SJCRH30 (cell line): ENCODE measurements at regions not wholly inside any gene's neighbourhood (a gene's known extent, or its start where the extent isn't known, plus 50 kb on each side); places are given as distances from the start of the nearest gene placed in this dataset.
"Not testable (repeated sequence)": the region's sequence is repeated elsewhere in the genome, so short reads cannot be mapped to it uniquely, and the experiment has no call there.

Source experiments
- DNase-seq, 2 experiments: peaks; one replicate each; pipeline ENCODE4 v3.0.0-alpha.2; 2015 to 2020
- H3K27ac ChIP-seq: fragments of 250-450 bp; sonication (Bioruptor Pico); 2 replicates; pipeline ENCODE4 v1.5.1; 2020; ENCODE audit warnings: mild to moderate bottlenecking, moderate library complexity
- H3K27me3 ChIP-seq: fragments of 250-450 bp; sonication (Bioruptor Pico); 2 replicates; pipeline ENCODE4 v1.5.1; 2020; ENCODE audit warnings: mild to moderate bottlenecking, moderate library complexity
- H3K36me3 ChIP-seq: fragments of 250-450 bp; sonication (Bioruptor Pico); 2 replicates; pipeline ENCODE4 v1.5.1; 2020; ENCODE audit warnings: mild to moderate bottlenecking, moderate library complexity
- H3K4me1 ChIP-seq: fragments of 250-450 bp; sonication (Bioruptor Pico); 2 replicates; pipeline ENCODE4 v1.5.1; 2020; ENCODE audit warnings: mild to moderate bottlenecking, moderate library complexity
- H3K4me3 ChIP-seq: fragments of 250-450 bp; sonication (Bioruptor Pico); 2 replicates; pipeline ENCODE4 v1.5.1; 2020; ENCODE audit warnings: mild to moderate bottlenecking, moderate library complexity
- H3K9me3 ChIP-seq: fragments of 250-450 bp; sonication (Bioruptor Pico); replicated peaks from 2 replicates; pipeline ENCODE4 v1.5.1; 2020; ENCODE audit warnings: mild to moderate bottlenecking, moderate library complexity

GRCh38 chr14:37787879-37788494 is 192.6 kb downstream of the TTC6 start:
- Histone ChIP-seq H3K4me3 (no peak overlapping the region), H3K36me3 (no peaks in the 10 kb centered on the region), H3K4me1 (no peaks in the 10 kb centered on the region), H3K27me3 (no peaks in the 10 kb centered on the region), H3K27ac (no peak overlapping the region), H3K9me3 (no peaks in the 10 kb centered on the region)
- no peak for DNase-seq

- DNase-seq, result no peak
- H3K27ac ChIP-seq, result no peak overlapping the region
- H3K36me3 ChIP-seq, result no peaks in the 10 kb centered on the region
- H3K4me3 ChIP-seq, result no peak overlapping the region
- no peaks in the 10 kb centered on the region for H3K4me1 ChIP-seq
- no peaks in the 10 kb centered on the region for H3K9me3 ChIP-seq
- H3K27me3 ChIP-seq, result no peaks in the 10 kb centered on the region
Measured at GRCh38 chr14:37791384-37792036, 196.1 kb downstream of the TTC6 start.

- Histone ChIP-seq H3K9me3 (no peaks in the 10 kb centered on the region), H3K4me1 (no peaks in the 10 kb centered on the region), H3K36me3 (no peaks in the 10 kb centered on the region), H3K4me3 (no peak overlapping the region), H3K27ac (no peak overlapping the region), H3K27me3 (no peaks in the 10 kb centered on the region)
- no peak for DNase-seq
Measured at GRCh38 chr14:37792124-37792523, 196.7 kb downstream of the TTC6 start.

GRCh38 chr14:37796703-37797416 is 201.4 kb downstream of the TTC6 start:
- no peaks in the 10 kb centered on the region; the same call in 1 of the 2 replicates for H3K9me3 ChIP-seq
- H3K4me3 ChIP-seq, result no peak overlapping the region

GRCh38 chr14:37797675-37798074 is 202.2 kb downstream of the TTC6 start:
- no peaks in the 10 kb centered on the region for H3K4me1 ChIP-seq
- no peaks in the 10 kb centered on the region; the same call in 1 of the 2 replicates for H3K9me3 ChIP-seq
- H3K27ac ChIP-seq, result no peak overlapping the region
- no peaks in the 10 kb centered on the region for H3K27me3 ChIP-seq
- H3K36me3 ChIP-seq, result no peaks in the 10 kb centered on the region
- no peak overlapping the region for H3K4me3 ChIP-seq
- DNase-seq, result no peak

More at GRCh38 chr14:37796703-37797416, 201.4 kb downstream of the TTC6 start:
- DNase-seq, result no peak
- Histone ChIP-seq H3K36me3 (no peaks in the 10 kb centered on the region), H3K27ac (no peak overlapping the region), H3K4me1 (no peaks in the 10 kb centered on the region), H3K27me3 (no peaks in the 10 kb centered on the region)

- no peaks in the 10 kb centered on the region for H3K36me3 ChIP-seq
- H3K4me3 ChIP-seq, result no peak overlapping the region
- no peak for DNase-seq
- H3K4me1 ChIP-seq, result no peaks in the 10 kb centered on the region
- H3K27me3 ChIP-seq, result no peaks in the 10 kb centered on the region
- no peaks in the 10 kb centered on the region for H3K9me3 ChIP-seq
- no peak overlapping the region for H3K27ac ChIP-seq
Measured at GRCh38 chr14:37807722-37808121, 212.3 kb downstream of the TTC6 start.

GRCh38 chr14:37810094-37810801 is 214.8 kb downstream of the TTC6 start:
- Histone ChIP-seq H3K4me1 (no peaks in the 10 kb centered on the region), H3K9me3 (no peaks in the 10 kb centered on the region), H3K27ac (no peak overlapping the region), H3K36me3 (no peaks in the 10 kb centered on the region), H3K27me3 (no peaks in the 10 kb centered on the region), H3K4me3 (no peak overlapping the region)
- DNase-seq, result no peak

GRCh38 chr14:37813732-37814131 is 218.3 kb downstream of the TTC6 start:
- no peaks in the 10 kb centered on the region for H3K27me3 ChIP-seq
- no peaks in the 10 kb centered on the region for H3K36me3 ChIP-seq
- H3K9me3 ChIP-seq, result no peaks in the 10 kb centered on the region
- no peak overlapping the region for H3K27ac ChIP-seq
- no peaks in the 10 kb centered on the region; the same call in 1 of the 2 replicates for H3K4me1 ChIP-seq
- H3K4me3 ChIP-seq, result no peak overlapping the region
- no peak for DNase-seq

GRCh38 chr14:37816135-37816534 is 220.7 kb downstream of the TTC6 start:
- DNase-seq, result no peak
- no peaks in the 10 kb centered on the region for H3K9me3 ChIP-seq
- H3K4me1 ChIP-seq, result peaks cover 11% of the 10 kb centered on the region
- H3K36me3 ChIP-seq, result no peaks in the 10 kb centered on the region
- no peaks in the 10 kb centered on the region for H3K27me3 ChIP-seq
- no peak overlapping the region for H3K27ac ChIP-seq
- no peak overlapping the region for H3K4me3 ChIP-seq

- H3K27ac ChIP-seq, result no peak overlapping the region
- H3K9me3 ChIP-seq, result no peaks in the 10 kb centered on the region
- H3K4me1 ChIP-seq, result peaks cover 11% of the 10 kb centered on the region
- DNase-seq, result no peak
- no peaks in the 10 kb centered on the region for H3K36me3 ChIP-seq
- H3K27me3 ChIP-seq, result no peaks in the 10 kb centered on the region
- H3K4me3 ChIP-seq, result no peak overlapping the region
Measured at GRCh38 chr14:37816743-37817295, 221.4 kb downstream of the TTC6 start.

GRCh38 chr14:37819155-37820015 is 224.0 kb downstream of the TTC6 start:
- peaks cover 11% of the 10 kb centered on the region for H3K4me1 ChIP-seq
- no peaks in the 10 kb centered on the region for H3K36me3 ChIP-seq
- H3K4me3 ChIP-seq, result no peak overlapping the region
- no peaks in the 10 kb centered on the region for H3K27me3 ChIP-seq
- DNase-seq, result peak in 1 of 2 experiments; percentile 33
- no peaks in the 10 kb centered on the region for H3K9me3 ChIP-seq
- no peak overlapping the region; the same call in 1 of the 2 replicates for H3K27ac ChIP-seq

GRCh38 chr14:37820810-37821209 is 225.4 kb downstream of the TTC6 start:
- not testable (repeated sequence) for H3K9me3 ChIP-seq, H3K27me3 ChIP-seq, H3K36me3 ChIP-seq

GRCh38 chr14:37824939-37825712 is 229.7 kb downstream of the TTC6 start:
- Histone ChIP-seq H3K27ac (no peak overlapping the region), H3K27me3 (no peaks in the 10 kb centered on the region), H3K9me3 (0 out of 2 replicates have a peak, but pooled peaks cover 2% of the 10 kb centered on the region), H3K4me1 (no peaks in the 10 kb centered on the region; the same call in 1 of the 2 replicates), H3K4me3 (no peak overlapping the region), H3K36me3 (no peaks in the 10 kb centered on the region)
- DNase-seq, result no peak

More at GRCh38 chr14:37820810-37821209, 225.4 kb downstream of the TTC6 start:
- peaks cover 11% of the 10 kb centered on the region for H3K4me1 ChIP-seq
- DNase-seq, H3K4me3 ChIP-seq, H3K27ac ChIP-seq: not testable (repeated sequence)
